Fibroblast of mammary gland (primary cell): ENCODE measurements at regions not wholly inside any gene's neighbourhood (a gene's known extent, or its start where the extent isn't known, plus 50 kb on each side); places are given as distances from the start of the nearest gene placed in this dataset.

Experiments used
- DNase-seq: peaks from one replicate; pipeline ENCODE4 v3.0.0-alpha.2; 2010; ENCODE audit warnings: low read depth
- H3K4me3 ChIP-seq: 2 replicates; pipeline ENCODE4 v1.5.1; 2011; ENCODE audit warnings: low read depth, mild to moderate bottlenecking, low read length, moderate library complexity; ENCODE audit not compliant: control insufficient read depth
- TF ChIP-seq, protein P1 (sequence below): conservative IDR thresholded peaks from 2 replicates; pipeline ENCODE4 v1.5.1; 2011; ENCODE audit warnings: low read depth, low read length, inconsistent platforms; ENCODE audit not compliant: control insufficient read depth, insufficient read depth

DNA sequence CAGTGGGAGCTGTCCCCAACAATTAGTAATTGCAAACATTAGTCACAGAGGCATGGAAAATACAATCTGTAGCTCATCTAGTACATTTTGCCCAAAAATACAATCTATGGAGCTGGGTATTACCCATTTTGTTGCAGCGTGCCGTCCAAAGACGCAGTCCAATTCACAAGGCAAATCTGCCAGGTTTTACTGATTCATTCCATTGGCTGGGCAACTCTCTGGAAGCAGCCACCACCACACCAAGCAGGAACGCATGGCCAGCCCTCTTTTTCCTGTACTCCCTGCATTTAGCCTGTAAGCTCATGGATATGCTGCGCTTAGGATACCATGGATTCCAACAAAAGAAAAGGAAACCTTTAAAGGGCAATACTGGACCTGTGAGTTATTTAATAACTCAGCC is 60.5 kb upstream of the ARRDC4 start:
- no peak for DNase-seq

DNA sequence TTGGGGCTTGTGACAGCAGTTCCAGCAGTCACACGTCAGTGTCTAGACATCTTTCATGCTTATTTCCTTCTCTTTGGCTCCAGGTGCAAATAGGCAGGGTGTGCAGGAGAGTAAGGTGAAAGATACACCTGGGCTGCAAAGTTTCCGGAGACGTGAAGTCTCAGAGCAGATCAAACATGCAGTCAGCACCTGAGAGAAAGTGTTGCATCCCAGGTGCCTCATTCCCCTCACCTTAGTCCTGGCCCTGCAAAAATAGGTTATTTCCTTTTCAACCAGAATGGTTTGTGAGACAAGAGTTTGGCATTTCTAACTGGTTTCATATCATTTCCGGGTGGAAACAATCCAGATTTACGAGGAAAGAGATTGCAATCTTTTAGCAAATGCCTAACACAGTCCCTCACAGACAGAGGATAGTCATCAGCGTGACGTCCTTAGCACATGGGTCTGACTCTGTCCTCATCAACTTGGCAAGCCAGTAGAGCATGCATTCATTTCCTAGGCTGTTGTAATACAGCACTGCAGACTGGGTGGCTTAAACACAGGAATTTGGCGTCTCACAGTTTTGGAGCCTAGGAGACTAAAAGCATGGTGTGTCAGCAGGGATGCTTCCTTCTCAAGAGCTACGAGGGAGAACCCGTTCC is 58.2 kb upstream of the ARRDC4 start:
- TF ChIP-seq, protein P1, sequence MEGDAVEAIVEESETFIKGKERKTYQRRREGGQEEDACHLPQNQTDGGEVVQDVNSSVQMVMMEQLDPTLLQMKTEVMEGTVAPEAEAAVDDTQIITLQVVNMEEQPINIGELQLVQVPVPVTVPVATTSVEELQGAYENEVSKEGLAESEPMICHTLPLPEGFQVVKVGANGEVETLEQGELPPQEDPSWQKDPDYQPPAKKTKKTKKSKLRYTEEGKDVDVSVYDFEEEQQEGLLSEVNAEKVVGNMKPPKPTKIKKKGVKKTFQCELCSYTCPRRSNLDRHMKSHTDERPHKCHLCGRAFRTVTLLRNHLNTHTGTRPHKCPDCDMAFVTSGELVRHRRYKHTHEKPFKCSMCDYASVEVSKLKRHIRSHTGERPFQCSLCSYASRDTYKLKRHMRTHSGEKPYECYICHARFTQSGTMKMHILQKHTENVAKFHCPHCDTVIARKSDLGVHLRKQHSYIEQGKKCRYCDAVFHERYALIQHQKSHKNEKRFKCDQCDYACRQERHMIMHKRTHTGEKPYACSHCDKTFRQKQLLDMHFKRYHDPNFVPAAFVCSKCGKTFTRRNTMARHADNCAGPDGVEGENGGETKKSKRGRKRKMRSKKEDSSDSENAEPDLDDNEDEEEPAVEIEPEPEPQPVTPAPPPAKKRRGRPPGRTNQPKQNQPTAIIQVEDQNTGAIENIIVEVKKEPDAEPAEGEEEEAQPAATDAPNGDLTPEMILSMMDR = no peak
- peak; percentile 32 for DNase-seq
- H3K4me3 ChIP-seq = no peak overlapping the region

More for the DNA sequence above, 60.5 kb upstream of the ARRDC4 start:
- H3K4me3 ChIP-seq = no peak overlapping the region
- TF ChIP-seq, protein P1 = no peak

DNA sequence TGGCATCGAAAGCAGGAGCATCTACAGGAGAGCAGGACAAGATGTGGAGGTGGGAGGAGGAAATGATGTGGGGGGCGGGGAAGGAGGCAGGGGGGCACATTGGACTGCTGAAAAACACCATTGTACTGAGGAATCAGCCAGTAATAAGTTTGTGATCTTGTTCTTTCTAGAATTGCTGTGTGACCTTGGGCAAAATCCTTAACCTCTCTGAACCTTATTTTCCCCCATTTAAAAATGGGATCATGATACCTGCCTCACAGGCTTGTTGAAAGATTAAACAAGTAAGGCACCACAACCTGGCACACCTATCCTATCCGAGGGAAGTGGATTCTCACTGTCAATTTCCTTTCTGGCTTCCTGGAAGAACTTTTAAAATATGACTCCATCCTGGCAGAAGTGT is 56.9 kb upstream of the ARRDC4 start:
- TF ChIP-seq, protein P1 = no peak
- no peak for DNase-seq
- H3K4me3 ChIP-seq = no peak overlapping the region

DNA sequence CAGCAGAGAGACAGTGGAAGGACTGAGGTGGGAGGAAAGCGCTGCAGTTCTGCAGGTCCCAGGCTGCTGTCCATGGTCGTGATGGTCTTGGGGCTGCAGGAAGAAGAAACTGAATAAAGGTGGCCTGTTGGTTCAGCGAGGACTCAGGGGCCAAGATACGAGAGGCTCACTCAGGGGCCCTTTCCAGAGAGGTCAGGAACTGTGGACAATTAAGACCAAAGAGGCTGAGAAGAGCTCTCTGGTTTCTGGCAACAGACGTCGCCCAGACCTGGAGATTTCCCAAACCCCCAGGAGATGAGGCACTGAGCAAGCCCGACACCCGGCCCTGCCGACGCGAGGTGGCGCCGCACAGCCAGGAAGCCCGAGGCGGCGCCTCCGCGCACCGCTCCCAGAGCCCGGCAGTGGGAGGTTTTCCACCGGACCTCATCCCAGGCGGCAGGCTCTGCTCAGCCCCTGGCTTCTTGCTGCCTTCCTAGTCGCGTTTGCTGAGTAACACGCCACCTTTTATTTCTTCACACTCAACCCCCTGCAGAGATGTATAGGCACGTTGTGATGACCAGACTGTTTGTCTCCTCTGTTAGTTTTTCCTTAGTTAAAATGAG is 56.4 kb upstream of the ARRDC4 start:
- TF ChIP-seq, protein P1 = peak; percentile 53
- peak; percentile 63 for DNase-seq
- H3K4me3 ChIP-seq = no peak overlapping the region

DNA sequence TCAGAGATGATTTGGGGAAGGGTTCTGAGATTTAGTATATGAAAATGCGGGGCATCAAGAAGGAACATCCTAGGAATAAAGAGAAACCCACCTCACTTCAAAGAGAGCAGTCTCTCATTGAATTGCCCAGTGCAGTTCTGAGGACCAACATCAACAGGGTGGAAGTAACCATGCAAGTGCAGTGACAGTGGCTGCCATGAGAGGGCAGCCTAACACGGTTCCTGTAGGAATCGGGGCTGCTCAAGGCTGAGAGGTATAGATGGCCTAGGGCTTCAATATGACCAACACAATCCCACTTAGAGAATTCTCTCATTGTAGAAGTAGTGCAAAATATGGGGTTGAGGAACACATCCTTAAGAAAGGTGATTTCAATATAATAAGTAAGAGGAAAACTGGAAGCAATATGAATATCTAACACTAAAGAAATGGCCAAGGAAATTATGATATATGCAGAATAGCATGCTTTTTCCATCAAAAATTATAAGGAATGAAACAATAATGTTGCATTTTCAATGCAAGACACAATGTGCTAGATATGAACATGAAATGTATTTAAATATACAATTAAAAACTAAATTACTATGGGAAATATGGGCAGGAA is 51.1 kb upstream of the ARRDC4 start:
- DNase-seq = peak; percentile 61
- TF ChIP-seq, protein P1 = peak; percentile 99
- H3K4me3 ChIP-seq = no peak overlapping the region
